GM23338 (cell line): ENCODE measurements at regions not wholly inside any gene's neighbourhood (a gene's known extent, or its start where the extent isn't known, plus 50 kb on each side); places are given as distances from the start of the nearest gene placed in this dataset.

ENCODE experiments used
- CREB1 ChIP-seq: fragments of 250-450 bp; sonication (Bioruptor Pico); IDR thresholded peaks from 2 replicates; pipeline ENCODE4 v1.5.0; 2020; ENCODE audit warnings: low read depth, mild to moderate bottlenecking, moderate library complexity
- EZH2 ChIP-seq: fragments of 200-600 bp; sonication (generic); IDR thresholded peaks from one replicate; pipeline ENCODE4 v1.8.0; 2017; ENCODE audit warnings: antibody characterized with exemption, mild to moderate bottlenecking, low read depth; ENCODE audit not compliant: unreplicated experiment
- EZH2phosphoT487 ChIP-seq: fragments of 200-600 bp; sonication (generic); IDR thresholded peaks from one replicate; pipeline ENCODE4 v1.8.1; 2018; ENCODE audit warnings: antibody characterized with exemption; ENCODE audit not compliant: unreplicated experiment
- JUNB ChIP-seq: IDR thresholded peaks from one replicate; pipeline ENCODE4 v1.6.1; 2016; ENCODE audit warnings: antibody characterized with exemption; ENCODE audit not compliant: unreplicated experiment
- POLR2AphosphoS5 ChIP-seq: IDR thresholded peaks from 2 replicates; pipeline ENCODE4 v1.6.1; 2016; ENCODE audit warnings: antibody characterized with exemption, low read depth
- ZNF331 ChIP-seq: fragments of 250-450 bp; sonication (Bioruptor Pico); IDR thresholded peaks from 2 replicates; pipeline ENCODE4 v1.5.0; 2020; ENCODE audit warnings: low read depth, mild to moderate bottlenecking, moderate library complexity
- TF ChIP-seq, protein P1 (sequence below), 2 experiments: fragments of 200-600 bp in 1 of 2; sonication (generic) in 1 of 2; conservative IDR thresholded peaks; 2 replicates each; pipeline versions ENCODE4 v1.5.1 to v1.6.1; 2016 to 2017; ENCODE audit warnings: antibody characterized with exemption in 2 of 2, low read depth in 2 of 2, mild to moderate bottlenecking in 2 of 2, moderate library complexity in 1 of 2
- TF ChIP-seq, protein P2 (sequence below): IDR thresholded peaks from one replicate; pipeline ENCODE4 v1.6.1; 2018; ENCODE audit warnings: antibody characterized with exemption; ENCODE audit not compliant: unreplicated experiment

DNA sequence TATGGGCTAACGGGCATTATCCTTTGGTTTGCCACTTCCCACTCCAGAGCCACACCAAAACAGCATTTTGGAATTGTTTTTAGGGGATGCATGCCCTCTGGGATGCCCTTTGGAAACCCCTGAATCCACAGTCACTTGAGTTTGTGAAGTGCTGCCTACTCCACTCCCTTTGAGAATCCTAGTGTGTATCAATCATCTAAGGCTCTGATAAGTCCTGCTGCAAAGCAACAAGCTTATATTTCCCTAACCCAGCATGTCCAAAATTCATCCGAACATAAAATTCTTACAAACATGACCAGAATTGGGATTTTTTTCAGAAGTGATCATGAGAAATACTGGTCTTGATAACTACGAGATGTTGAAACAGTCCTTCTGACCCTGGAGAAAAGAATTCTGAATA lies 387.9 kb downstream of the MN1 start:
- TF ChIP-seq, protein P1, sequence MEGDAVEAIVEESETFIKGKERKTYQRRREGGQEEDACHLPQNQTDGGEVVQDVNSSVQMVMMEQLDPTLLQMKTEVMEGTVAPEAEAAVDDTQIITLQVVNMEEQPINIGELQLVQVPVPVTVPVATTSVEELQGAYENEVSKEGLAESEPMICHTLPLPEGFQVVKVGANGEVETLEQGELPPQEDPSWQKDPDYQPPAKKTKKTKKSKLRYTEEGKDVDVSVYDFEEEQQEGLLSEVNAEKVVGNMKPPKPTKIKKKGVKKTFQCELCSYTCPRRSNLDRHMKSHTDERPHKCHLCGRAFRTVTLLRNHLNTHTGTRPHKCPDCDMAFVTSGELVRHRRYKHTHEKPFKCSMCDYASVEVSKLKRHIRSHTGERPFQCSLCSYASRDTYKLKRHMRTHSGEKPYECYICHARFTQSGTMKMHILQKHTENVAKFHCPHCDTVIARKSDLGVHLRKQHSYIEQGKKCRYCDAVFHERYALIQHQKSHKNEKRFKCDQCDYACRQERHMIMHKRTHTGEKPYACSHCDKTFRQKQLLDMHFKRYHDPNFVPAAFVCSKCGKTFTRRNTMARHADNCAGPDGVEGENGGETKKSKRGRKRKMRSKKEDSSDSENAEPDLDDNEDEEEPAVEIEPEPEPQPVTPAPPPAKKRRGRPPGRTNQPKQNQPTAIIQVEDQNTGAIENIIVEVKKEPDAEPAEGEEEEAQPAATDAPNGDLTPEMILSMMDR (conservative IDR thresholded peaks at IDR 0.05; ENCODE audit: low read depth in 2 of 2), result no peak
- TF ChIP-seq POLR2AphosphoS5, result no peak
- TF ChIP-seq EZH2, result no peak
- TF ChIP-seq JUNB, result no peak
- TF ChIP-seq EZH2phosphoT487, result no peak
- TF ChIP-seq, protein P2, sequence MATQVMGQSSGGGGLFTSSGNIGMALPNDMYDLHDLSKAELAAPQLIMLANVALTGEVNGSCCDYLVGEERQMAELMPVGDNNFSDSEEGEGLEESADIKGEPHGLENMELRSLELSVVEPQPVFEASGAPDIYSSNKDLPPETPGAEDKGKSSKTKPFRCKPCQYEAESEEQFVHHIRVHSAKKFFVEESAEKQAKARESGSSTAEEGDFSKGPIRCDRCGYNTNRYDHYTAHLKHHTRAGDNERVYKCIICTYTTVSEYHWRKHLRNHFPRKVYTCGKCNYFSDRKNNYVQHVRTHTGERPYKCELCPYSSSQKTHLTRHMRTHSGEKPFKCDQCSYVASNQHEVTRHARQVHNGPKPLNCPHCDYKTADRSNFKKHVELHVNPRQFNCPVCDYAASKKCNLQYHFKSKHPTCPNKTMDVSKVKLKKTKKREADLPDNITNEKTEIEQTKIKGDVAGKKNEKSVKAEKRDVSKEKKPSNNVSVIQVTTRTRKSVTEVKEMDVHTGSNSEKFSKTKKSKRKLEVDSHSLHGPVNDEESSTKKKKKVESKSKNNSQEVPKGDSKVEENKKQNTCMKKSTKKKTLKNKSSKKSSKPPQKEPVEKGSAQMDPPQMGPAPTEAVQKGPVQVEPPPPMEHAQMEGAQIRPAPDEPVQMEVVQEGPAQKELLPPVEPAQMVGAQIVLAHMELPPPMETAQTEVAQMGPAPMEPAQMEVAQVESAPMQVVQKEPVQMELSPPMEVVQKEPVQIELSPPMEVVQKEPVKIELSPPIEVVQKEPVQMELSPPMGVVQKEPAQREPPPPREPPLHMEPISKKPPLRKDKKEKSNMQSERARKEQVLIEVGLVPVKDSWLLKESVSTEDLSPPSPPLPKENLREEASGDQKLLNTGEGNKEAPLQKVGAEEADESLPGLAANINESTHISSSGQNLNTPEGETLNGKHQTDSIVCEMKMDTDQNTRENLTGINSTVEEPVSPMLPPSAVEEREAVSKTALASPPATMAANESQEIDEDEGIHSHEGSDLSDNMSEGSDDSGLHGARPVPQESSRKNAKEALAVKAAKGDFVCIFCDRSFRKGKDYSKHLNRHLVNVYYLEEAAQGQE, result no peak
- TF ChIP-seq ZNF331 (CRISPR knock-in tag), result no peak
- TF ChIP-seq CREB1, result no peak
